ENCODE measurements at regions not wholly inside any gene's neighbourhood (a gene's known extent, or its start where the extent isn't known, plus 50 kb on each side); places are given as distances from the start of the nearest gene placed in this dataset.

- TF ChIP-seq CTCF (conservative IDR thresholded peaks at IDR 0.05; ENCODE audit: low read length) (no peak), EZH2phosphoT487 (IDR thresholded peaks at IDR 0.05; ENCODE audit: borderline replicate concordance, low read depth, low read length) (no peak)
These were observed 742.0 kb downstream of the NR2F2 start for GRCh38 chr15:97072545-97072944.
